GF-D8 (cell line): ENCODE measurements at regions not wholly inside any gene's neighbourhood (a gene's known extent, or its start where the extent isn't known, plus 50 kb on each side); places are given as distances from the start of the nearest gene placed in this dataset.

Experiments
- DNase-seq: peaks from one replicate; lab custom pipeline; 2025; lab: John Stamatoyannopoulos, UW

DNA sequence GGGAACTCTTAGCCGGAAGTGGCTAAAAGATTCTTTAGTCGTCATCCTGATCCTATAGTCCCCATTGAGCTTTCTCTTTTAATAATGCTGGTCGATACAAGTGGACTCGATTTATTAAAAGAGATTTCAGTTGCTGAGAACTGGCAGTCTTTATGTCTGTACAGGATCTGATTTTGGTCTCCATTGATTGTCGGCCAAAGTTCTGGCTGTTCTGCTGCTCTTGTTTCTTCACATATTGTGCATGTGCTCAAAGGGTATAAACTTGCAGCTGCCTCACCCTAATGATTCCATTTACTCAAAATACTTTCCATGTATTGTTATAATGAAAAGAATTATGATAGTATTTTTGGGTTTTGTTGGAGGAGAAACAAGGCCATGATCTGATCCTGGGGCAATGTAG is 100.7 kb upstream of the CTTNBP2 start:
- DNase-seq: no peak

DNA sequence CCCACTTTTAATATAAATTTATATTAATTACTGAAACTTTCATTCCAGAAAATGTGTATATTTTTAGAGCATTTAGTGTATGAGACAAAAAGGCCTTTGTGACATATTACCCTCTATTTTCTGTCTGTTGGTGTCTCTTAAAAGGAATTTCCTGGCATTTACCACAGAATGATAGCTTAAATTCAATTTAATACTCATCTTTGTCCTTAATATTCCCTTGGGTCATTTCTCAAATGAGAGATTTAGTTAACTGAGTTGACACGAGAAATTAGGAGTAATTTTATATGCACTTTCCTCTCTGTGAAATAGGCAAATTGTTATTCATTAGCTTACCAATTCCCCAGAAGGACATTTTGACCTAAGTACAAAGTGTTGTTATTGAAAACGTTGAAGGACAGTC is 101.7 kb upstream of the CTTNBP2 start:
- DNase-seq: no peak

DNA sequence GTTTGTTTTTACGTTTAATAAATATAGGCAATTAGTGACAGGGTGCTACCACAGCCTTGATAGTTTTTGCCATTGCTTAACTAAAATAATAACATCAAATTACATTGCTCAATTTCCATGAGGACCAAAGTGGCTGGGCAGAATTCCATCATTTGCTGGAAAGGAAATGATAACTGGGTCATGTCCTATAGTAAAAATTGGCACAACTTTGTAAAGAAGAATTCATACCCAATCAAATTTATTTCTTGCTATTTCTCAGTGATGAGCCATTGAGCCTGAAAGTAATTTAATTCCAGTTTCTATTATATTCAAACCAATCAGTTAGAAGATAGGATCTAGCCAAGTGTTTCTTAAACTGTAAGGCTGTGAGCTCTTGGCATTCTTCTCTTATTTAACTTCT is 102.2 kb upstream of the CTTNBP2 start:
- no peak for DNase-seq

- no peak for DNase-seq
Measured at GRCh38 chr7:117979954-117980497, 106.8 kb upstream of the CTTNBP2 start.

DNA sequence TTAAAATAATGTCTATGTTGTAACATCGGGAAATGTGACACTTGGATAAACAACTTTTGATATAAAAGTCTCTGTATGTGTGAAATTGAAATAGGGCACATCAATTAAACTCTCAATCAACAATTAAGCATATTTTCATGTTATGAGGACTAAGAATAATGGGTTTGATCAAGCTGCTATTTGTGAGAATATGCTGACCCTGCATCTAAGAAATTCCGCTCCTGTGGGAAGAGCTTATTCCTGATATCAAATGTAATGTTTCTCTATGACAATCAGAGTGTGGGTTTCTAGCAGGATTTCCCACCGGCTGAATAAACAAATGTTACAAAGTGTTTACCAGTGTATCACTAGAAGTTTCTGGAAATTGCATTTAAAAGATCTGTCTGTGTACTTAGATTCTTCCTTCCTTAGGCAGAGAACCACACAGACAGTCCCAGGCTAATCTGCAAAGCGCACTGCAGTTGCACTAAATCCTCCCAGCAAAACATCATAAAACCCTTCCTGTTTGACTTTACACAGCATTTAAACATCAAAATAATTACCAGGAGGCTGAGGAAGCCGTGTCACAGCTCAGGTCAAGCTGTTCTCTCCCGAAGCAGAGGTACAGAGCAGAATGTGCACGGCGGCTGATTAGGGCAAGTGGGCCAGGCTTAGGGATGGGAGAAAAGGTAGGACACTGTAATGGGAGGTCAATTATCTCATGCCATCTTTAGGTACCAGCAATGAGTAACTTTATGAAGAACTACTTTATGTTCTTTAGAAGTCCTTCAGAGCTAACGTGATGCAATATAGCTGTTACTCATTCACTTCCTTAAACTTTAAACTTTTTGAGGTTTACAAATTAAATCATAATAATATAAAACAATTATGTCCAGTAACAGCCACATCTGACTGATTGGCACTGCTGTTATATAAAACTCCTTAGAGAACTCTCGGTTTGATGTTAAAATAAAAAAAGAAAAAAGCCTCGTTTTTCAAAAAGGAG is 109.1 kb upstream of the CTTNBP2 start:
- DNase-seq: no peak

GRCh38 chr7:117986645-117987269 is 113.5 kb upstream of the CTTNBP2 start:
- DNase-seq: no peak

- DNase-seq: no peak
Measured at GRCh38 chr7:117990834-117991233, 117.6 kb upstream of the CTTNBP2 start.

DNA sequence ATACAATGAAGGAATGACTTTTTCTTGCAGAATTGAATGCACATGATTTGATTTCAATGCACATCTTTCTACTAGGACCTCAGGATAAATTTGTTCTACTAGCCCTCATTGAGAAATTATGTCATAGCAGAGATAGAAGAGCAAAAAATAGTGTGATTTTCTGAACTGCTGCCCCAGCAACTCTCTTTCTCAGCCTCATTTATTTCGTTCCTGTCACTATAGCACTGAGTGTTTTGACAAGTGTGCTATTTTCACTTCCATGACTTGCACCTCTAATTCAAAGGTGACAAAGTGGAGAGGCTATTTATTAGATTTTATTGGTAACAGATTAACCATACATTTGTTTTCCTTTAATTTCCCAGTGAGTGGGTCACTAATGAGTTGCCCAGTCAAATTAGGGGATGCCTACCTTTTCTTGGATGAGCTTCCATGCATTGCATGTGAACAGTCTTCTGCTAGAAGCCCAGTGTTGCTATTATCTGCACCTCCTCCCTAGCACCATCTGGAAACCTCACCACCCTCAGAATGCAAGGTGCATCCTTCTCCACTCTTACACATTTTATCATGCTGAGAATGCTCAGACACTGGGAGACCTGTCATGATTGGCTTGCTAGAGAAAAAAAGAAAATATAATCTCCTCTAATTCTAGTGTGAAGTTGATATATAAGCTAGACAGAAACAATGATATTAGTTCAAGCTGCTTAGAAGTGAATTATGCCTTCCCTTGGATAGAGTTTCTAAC is 119.6 kb upstream of the CTTNBP2 start:
- DNase-seq: no peak

DNA sequence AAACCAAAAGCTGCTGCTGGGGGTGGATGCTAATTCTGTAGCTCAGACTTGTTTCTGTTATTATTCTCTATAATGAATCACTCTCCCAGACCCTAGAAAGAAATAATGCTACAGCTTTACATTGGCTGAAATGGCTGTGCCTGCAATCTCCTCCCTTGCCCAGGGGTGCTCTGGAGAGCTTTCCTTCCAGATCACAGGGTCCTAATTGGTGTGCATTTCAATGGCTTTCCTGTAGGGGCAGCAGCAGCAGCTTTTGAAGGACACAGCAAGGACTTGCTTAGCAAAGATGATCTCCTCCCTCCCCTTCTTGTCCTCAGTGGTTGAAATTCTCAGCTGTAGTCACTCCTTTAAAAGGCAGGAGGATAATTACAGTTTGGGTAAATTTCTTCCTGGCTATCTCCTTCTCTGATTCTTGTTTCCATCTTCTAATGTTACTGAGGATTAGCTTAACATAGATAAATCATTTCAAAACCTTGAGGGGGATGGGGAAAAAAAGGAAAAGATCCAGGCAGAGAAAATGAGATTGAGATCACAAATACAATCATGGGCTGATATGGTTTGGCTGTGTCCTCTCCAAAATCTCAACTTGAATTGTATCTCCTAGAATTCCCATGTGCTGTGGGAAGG is 120.2 kb upstream of the CTTNBP2 start:
- DNase-seq: no peak

GRCh38 chr7:117995850-117996650 is 122.8 kb upstream of the CTTNBP2 start:
- DNase-seq: no peak

- no peak for DNase-seq
Measured at GRCh38 chr7:117997862-117998825, 124.9 kb upstream of the CTTNBP2 start.

DNA sequence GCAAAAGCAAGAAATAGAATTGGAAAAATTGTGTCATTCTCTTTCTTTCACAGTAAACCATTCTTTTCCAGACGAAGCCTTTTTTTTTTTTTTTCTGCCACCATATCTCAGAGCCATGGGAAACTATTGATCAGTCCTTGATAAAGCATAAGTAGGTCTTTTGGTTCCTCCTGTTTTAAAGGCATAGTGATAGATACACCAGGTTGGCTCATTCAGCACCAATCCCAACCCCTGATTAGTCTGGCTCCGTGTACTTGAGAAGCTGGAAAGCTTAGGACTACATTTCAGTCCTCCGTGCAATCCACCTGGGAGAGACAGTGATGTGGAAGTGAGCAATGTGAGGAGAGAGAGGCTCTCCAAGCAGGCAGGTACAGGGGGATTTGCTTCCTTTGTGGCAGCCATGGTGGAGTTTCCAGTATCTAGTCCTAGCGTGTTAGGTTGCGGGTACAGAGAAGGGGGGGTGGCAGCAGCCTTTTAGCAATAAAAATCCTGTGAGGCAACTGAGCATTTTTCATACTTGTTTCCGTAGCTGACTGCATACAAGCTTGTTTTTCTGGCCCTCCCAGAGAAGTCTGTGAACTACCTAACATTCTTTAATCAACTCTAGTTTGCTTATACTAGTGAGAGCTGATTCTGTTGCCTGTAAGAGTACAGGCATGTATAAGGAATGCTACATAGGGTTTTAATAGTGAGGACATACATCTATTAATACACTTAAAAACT is 127.4 kb upstream of the CTTNBP2 start:
- no peak for DNase-seq

- no peak for DNase-seq
Measured at GRCh38 chr7:118003476-118003875, 130.2 kb upstream of the CTTNBP2 start.

- DNase-seq: no peak
Measured at GRCh38 chr7:118005026-118005425, 131.8 kb upstream of the CTTNBP2 start.

DNA sequence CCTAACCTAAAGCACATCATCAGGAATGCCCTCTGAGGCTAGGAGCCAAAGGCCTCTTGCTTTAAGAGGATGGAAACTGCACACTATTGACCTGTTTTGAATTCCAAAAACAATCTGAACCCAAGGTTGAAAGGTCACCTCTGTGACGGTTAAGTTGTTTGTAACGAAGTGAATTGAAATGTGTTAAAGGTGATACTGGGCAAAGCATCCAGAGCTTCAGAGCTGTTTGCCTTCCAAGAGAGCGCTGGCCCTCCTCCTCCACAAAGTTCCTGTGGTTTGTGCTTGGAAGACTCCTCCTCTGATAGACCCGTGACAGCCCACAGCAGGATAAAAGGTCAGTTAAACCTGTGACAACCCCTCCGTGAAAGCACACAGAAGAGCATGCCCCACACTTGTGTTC is 133.7 kb upstream of the CTTNBP2 start:
- no peak for DNase-seq

DNA sequence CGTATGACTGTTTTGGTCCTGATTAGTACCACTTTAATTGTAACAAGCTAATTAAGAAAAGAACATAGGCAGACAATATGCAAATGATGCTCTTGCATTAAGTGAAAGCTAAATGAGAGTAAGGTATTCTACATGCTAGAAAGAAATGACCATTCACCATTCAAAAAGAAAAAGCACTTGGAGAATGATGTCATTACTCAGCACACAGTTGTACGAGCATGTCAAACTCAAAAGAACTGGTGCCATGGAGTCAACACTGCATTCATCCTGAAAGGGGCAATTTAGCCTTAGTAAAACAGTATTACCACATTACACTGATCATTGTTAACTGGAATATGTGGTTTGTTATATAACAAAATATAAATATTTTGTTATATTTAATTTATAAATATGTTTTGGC is 136.2 kb upstream of the CTTNBP2 start:
- no peak for DNase-seq

DNA sequence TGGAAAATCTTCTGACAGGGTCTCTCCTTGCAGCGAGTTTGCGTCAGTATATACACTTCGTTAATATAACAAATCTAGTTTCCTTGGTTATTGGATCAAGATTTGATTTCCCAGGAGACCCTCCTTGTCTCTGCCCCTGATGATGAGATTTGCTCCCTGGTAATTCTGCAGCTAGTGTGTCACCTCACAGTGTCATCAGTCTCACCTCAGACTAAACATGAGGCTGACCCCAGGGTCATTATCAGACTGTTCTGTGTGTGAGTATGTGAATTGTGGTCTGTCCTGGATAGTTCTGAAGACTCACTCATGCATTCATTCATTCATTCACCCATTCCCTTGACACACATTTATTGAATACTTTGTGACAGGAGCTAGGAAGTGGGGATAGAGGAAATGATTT is 138.4 kb upstream of the CTTNBP2 start:
- no peak for DNase-seq

GRCh38 chr7:118013252-118014010 is 140.2 kb upstream of the CTTNBP2 start:
- no peak for DNase-seq
